ENCODE measurements at regions not wholly inside any gene's neighbourhood (a gene's known extent, or its start where the extent isn't known, plus 50 kb on each side); places are given as distances from the start of the nearest gene placed in this dataset.

DNA sequence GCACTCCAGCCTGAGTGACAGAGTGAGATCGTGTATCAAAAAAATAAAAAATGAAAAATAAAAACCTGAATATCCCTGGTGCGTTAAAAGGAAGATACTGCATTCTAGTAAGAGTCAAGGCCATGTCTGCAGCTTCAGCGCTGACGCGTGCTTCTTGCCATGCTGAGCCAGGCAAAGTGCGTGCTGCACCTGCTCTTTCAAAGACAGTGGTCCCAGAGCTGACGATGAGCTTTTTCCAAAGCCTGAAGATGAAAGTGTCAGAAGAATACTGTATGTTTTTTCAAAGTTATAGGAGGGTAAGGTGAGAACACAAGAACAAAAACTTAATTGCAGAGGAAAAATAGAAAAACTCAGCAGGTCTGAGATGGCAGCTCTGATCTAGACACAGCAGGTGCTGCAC lies 115.1 kb downstream of the RNASET2 start:
- TF ChIP-seq, protein P1, sequence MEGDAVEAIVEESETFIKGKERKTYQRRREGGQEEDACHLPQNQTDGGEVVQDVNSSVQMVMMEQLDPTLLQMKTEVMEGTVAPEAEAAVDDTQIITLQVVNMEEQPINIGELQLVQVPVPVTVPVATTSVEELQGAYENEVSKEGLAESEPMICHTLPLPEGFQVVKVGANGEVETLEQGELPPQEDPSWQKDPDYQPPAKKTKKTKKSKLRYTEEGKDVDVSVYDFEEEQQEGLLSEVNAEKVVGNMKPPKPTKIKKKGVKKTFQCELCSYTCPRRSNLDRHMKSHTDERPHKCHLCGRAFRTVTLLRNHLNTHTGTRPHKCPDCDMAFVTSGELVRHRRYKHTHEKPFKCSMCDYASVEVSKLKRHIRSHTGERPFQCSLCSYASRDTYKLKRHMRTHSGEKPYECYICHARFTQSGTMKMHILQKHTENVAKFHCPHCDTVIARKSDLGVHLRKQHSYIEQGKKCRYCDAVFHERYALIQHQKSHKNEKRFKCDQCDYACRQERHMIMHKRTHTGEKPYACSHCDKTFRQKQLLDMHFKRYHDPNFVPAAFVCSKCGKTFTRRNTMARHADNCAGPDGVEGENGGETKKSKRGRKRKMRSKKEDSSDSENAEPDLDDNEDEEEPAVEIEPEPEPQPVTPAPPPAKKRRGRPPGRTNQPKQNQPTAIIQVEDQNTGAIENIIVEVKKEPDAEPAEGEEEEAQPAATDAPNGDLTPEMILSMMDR (IDR thresholded peaks at IDR 0.05), result no peak
- TF ChIP-seq POLR2A (IDR thresholded peaks at IDR 0.05), result no peak
